ENCODE measurements at regions not wholly inside any gene's neighbourhood (a gene's known extent, or its start where the extent isn't known, plus 50 kb on each side); places are given as distances from the start of the nearest gene placed in this dataset.

GRCh38 chr4:66340286-66340893 lies 670.1 kb upstream of the EPHA5 start:
- TF ChIP-seq POLR2AphosphoS5 (IDR thresholded peaks at IDR 0.05; ENCODE audit: low read depth, low read length) = no peak
- no peak for TF ChIP-seq USF2 (IDR thresholded peaks at IDR 0.05; ENCODE audit: borderline replicate concordance, low read depth, low read length)
- TF ChIP-seq EZH2phosphoT487 (IDR thresholded peaks at IDR 0.05; ENCODE audit: borderline replicate concordance, low read depth) = no peak
- no peak for TF ChIP-seq CTCF (IDR thresholded peaks at IDR 0.05)

Measured in SK-N-SH (cell line).